SK-N-SH treated with all-trans-retinoic acid at 6 μM for 48 hours (cell line): ENCODE measurements at regions not wholly inside any gene's neighbourhood (a gene's known extent, or its start where the extent isn't known, plus 50 kb on each side); places are given as distances from the start of the nearest gene placed in this dataset.
"Not testable (repeated sequence)": the region's sequence is repeated elsewhere in the genome, so short reads cannot be mapped to it uniquely, and the experiment has no call there.

ENCODE experiments used
- ARNTL ChIP-seq: fragments of 450-650 bp; formaldehyde crosslinking; IDR thresholded peaks from 2 replicates; pipeline ENCODE4 v1.5.0; 2020; ENCODE audit warnings: low read depth, mild to moderate bottlenecking, moderate library complexity, borderline replicate concordance
- BACH2 ChIP-seq: fragments of 250-450 bp; sonication (Bioruptor Pico); IDR thresholded peaks from 2 replicates; pipeline ENCODE4 v1.9.0; 2021; ENCODE audit warnings: mild to moderate bottlenecking, borderline replicate concordance
- CSRNP3 ChIP-seq: fragments of 250-450 bp; sonication (Bioruptor Pico); IDR thresholded peaks from 2 replicates; pipeline ENCODE4 v1.5.1; 2021; ENCODE audit warnings: mild to moderate bottlenecking, moderate library complexity
- GLIS3 ChIP-seq: fragments of 250-450 bp; sonication (Bioruptor Pico); IDR thresholded peaks from 2 replicates; pipeline ENCODE4 v1.5.0; 2020; ENCODE audit warnings: mild to moderate bottlenecking, moderate library complexity
- RARB ChIP-seq: fragments of 250-450 bp; sonication (Bioruptor Pico); IDR thresholded peaks from 2 replicates; pipeline ENCODE4 v1.8.0; 2021; ENCODE audit warnings: mild to moderate bottlenecking, moderate library complexity
- TCF4 ChIP-seq: fragments of 250-450 bp; sonication (Bioruptor Pico); IDR thresholded peaks from 2 replicates; pipeline ENCODE4 v1.8.0; 2021; ENCODE audit warnings: mild to moderate bottlenecking, moderate library complexity, borderline replicate concordance
- ZFP3 ChIP-seq: fragments of 250-450 bp; sonication (Bioruptor Pico); IDR thresholded peaks from 2 replicates; pipeline ENCODE4 v1.5.0; 2020; ENCODE audit warnings: mild to moderate bottlenecking, moderate library complexity
- TF ChIP-seq, protein P1 (sequence below): fragments of 250-450 bp; sonication (Bioruptor Pico); IDR thresholded peaks from 2 replicates; pipeline ENCODE4 v1.8.0; 2020; ENCODE audit warnings: mild to moderate bottlenecking, moderate library complexity, borderline replicate concordance

DNA sequence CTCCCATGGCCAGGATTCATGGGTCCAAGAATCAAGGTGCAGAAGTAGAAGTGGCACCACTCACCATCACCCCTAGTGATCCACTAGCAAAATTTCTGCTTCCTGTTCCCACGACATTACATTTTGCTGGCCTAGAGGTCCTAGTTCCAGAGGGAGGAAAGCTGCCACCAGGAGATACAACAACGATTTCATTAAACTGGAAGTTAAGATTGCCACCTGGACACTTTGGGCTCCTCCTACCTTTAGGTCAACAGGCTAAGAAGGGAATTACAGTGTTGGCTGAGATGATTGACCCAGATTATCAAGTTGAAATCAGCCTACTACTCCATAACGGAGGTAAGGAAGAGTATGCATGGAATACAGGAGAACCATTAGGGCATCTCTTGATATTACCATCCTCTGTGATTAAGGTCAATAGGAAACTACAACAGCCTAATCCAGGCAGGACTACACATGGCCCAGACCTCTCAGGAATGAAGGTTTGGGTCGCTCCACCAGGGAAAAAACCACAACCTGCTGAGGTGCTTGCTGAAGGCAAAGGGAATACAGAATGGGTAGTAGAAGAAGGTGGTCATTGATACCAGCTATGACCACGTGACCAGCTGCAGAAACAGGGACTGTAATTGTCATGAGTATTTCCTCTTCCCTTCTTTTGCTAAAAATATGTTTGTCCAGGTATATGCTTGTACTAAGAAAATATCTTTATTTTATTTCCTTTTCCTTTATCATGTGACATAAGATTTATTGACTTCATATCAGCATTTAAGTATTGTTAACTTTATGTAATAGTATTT, 208.3 kb upstream of the HES1 start:
- not testable (repeated sequence) for TF ChIP-seq BACH2 (CRISPR knock-in tag); RARB (CRISPR knock-in tag); ZFP3 (CRISPR knock-in tag); ARNTL (CRISPR knock-in tag); CSRNP3 (CRISPR knock-in tag); GLIS3 (CRISPR knock-in tag); TCF4
- TF ChIP-seq, protein P1, sequence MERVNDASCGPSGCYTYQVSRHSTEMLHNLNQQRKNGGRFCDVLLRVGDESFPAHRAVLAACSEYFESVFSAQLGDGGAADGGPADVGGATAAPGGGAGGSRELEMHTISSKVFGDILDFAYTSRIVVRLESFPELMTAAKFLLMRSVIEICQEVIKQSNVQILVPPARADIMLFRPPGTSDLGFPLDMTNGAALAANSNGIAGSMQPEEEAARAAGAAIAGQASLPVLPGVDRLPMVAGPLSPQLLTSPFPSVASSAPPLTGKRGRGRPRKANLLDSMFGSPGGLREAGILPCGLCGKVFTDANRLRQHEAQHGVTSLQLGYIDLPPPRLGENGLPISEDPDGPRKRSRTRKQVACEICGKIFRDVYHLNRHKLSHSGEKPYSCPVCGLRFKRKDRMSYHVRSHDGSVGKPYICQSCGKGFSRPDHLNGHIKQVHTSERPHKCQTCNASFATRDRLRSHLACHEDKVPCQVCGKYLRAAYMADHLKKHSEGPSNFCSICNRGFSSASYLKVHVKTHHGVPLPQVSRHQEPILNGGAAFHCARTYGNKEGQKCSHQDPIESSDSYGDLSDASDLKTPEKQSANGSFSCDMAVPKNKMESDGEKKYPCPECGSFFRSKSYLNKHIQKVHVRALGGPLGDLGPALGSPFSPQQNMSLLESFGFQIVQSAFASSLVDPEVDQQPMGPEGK (CRISPR knock-in tag): not testable (repeated sequence)
